ENCODE measurements at regions not wholly inside any gene's neighbourhood (a gene's known extent, or its start where the extent isn't known, plus 50 kb on each side); places are given as distances from the start of the nearest gene placed in this dataset.

- Mint-ChIP-seq H3K4me3 (peak overlapping the region; percentile 73), H3K27ac (peak overlapping the region; percentile 90)
Observed at GRCh38 chr15:31473385-31474058, 146.9 kb downstream of the KLF13 start.

GRCh38 chr15:31474059-31474868, 147.6 kb downstream of the KLF13 start:
- intact Hi-C loops (cut with micrococcal nuclease): loop anchor here (5.0 kb wide), 1 partner anchor 482 kb away; the partner anchor contains the start of gene MTMR10
- Mint-ChIP-seq H3K27me3 (no peaks in the 10 kb centered on the region), H3K36me3 (ENCODE audit: low read depth) (peaks cover 35% of the 10 kb centered on the region), H3K4me1 (peaks cover 45% of the 10 kb centered on the region), H3K27ac (peak overlapping the region; percentile 90), H3K4me3 (peak overlapping the region; percentile 73), H3K9me3 (peaks cover 4% of the 10 kb centered on the region)
- DNase-seq: peak; percentile 76

More at GRCh38 chr15:31473385-31474058, 146.9 kb downstream of the KLF13 start:
- DNase-seq: peak; percentile 62
- Mint-ChIP-seq H3K36me3 (ENCODE audit: low read depth) (peaks cover 31% of the 10 kb centered on the region), H3K4me1 (peaks cover 39% of the 10 kb centered on the region), H3K9me3 (peaks cover 4% of the 10 kb centered on the region), H3K27me3 (no peaks in the 10 kb centered on the region)
- intact Hi-C loops (cut with micrococcal nuclease): loop anchor here (1.0 to 5.0 kb wide), 4 partner anchors 10 to 481 kb away; partner anchors contain the start of gene MTMR10

DNA sequence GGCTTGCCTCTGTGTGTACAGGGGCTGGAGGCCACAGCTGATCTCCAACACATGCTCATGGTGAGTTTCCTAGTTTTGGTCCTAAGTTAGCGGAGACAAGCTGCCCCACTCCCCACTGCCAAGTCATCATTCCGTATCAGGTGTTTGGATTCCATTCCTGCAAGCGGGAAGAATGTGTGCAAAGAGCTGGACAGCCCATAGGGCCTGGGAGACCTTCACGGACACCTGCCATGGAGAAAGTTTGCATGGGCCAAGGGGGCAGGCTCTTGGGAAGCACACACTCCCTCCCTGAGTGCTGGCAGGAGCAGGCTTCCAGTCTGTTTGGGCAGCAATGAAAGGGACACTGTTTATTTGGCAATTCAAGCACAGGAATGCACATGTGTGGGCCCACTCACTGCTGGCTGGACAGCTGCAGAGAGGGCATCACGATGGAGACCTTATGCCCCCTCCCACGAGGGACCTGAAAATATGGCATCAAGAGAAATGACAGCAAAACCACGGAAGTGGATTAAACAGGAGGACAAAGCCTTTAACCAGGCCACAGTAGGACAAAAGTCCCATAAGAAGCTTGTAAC, 149.7 kb downstream of the KLF13 start:
- Mint-ChIP-seq H3K9me3 (peaks cover 4% of the 10 kb centered on the region), H3K4me1 (peaks cover 51% of the 10 kb centered on the region), H3K27ac (no peak overlapping the region), H3K4me3 (no peak overlapping the region), H3K36me3 (ENCODE audit: low read depth) (peaks cover 47% of the 10 kb centered on the region), H3K27me3 (no peaks in the 10 kb centered on the region)
- DNase-seq: no peak
- intact Hi-C loops (cut with micrococcal nuclease): no loop called here

DNA sequence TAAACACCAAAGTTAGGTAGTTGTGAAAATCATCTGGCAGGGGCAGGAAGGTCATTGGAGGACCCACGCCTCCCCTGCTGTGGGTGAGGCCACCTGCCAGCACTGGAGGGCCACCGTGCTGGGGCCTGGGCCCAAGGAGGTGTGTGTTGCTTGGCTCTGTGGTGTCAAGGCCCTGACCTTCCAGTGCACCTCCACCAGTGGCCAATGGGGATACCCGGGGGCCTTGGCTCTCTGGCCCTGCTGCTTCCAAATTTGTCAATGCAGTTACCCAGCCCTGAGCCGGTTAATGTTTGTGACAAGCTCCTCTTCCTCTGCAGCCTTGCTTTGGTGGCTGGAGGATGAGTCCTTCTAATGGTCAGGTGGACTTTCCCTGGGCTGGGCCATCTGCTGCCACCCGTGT, 150.2 kb downstream of the KLF13 start:
- Mint-ChIP-seq H3K9me3 (peaks cover 4% of the 10 kb centered on the region), H3K36me3 (ENCODE audit: low read depth) (peaks cover 52% of the 10 kb centered on the region), H3K4me1 (peaks cover 53% of the 10 kb centered on the region), H3K4me3 (no peak overlapping the region), H3K27ac (no peak overlapping the region), H3K27me3 (no peaks in the 10 kb centered on the region)
- DNase-seq: no peak
- intact Hi-C loops (cut with micrococcal nuclease): no loop called here

DNA sequence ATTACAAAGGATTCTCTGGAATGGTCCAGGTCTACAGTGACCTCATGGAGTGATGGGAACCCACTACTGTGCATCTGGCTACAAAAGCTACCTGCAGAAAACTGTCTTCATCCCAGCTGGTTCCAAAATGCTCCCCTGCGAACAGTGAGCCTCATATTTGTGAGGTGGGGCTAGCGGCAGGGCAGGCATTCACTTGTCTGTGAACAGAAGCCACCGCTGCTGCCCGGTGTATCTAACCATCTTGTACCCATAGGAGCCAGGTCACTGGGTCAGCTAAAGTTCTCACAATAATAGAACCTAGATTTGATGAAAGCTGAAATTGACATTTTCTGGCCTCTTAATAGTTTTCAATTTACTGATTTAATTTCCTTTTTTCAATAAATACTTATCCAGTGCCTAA, 150.7 kb downstream of the KLF13 start:
- DNase-seq: no peak
- Mint-ChIP-seq H3K36me3 (ENCODE audit: low read depth) (peaks cover 57% of the 10 kb centered on the region), H3K27me3 (no peaks in the 10 kb centered on the region), H3K4me1 (peaks cover 53% of the 10 kb centered on the region), H3K4me3 (no peak overlapping the region), H3K9me3 (peaks cover 4% of the 10 kb centered on the region), H3K27ac (no peak overlapping the region)
- intact Hi-C loops (cut with micrococcal nuclease): no loop called here

DNA sequence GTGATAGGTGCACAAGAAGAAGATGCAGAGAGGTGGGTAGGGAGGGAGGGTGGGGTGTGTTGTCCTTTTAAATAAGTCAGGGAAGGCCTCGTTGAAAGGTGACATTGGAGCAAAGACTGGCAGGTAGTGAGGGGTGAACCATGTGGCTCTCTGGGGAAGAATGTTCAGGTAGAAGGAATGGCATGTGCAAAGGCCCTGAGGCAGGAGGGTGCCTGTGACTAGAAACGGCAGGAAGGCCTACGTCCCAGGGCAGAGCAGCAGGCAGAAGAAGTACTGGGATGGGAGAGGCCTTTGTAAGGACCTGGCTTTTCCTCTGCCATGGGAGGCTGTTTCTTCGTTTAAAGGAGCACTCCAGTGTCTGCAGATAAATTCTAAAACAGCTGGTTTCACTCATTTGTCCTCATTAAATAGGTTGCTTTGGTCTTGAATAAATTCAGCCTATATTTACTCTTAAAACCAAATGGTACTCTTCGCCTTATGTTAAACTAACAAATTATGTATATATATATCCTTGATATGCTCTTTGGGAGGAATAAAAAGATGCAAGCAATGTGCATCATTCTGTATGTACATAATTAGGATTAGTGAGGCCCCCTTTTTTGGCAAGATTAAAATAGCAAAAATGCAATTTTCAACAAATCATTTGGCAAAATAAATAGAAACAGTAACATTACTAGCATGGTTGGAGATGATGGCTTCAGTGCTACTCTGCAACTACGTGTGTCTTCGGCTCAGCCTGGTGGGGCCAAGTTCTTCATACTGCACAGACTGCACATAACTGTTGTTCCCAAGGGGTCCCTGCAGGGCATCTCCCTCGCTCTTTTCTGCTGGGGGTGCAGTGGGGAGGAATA, 151.4 kb downstream of the KLF13 start:
- DNase-seq: no peak
- intact Hi-C loops (cut with micrococcal nuclease): no loop called here
- no peak overlapping the region for H3K27ac Mint-ChIP-seq
- peaks cover 62% of the 10 kb centered on the region for H3K36me3 Mint-ChIP-seq (ENCODE audit: low read depth)
- no peaks in the 10 kb centered on the region for H3K27me3 Mint-ChIP-seq
- H3K4me3 Mint-ChIP-seq: no peak overlapping the region
- peaks cover 4% of the 10 kb centered on the region for H3K9me3 Mint-ChIP-seq
- peaks cover 49% of the 10 kb centered on the region for H3K4me1 Mint-ChIP-seq

- Mint-ChIP-seq H3K36me3 (ENCODE audit: low read depth) (peaks cover 62% of the 10 kb centered on the region), H3K27me3 (no peaks in the 10 kb centered on the region), H3K9me3 (peaks cover 4% of the 10 kb centered on the region), H3K4me3 (no peak overlapping the region), H3K27ac (no peak overlapping the region), H3K4me1 (peaks cover 43% of the 10 kb centered on the region)
- no peak for DNase-seq
- intact Hi-C loops (cut with micrococcal nuclease): no loop called here
Observed at GRCh38 chr15:31478702-31479221, 152.1 kb downstream of the KLF13 start.

GRCh38 chr15:31480356-31481025, 153.9 kb downstream of the KLF13 start:
- peaks cover 46% of the 10 kb centered on the region for H3K4me1 Mint-ChIP-seq
- no peaks in the 10 kb centered on the region for H3K9me3 Mint-ChIP-seq
- DNase-seq: no peak
- peaks cover 66% of the 10 kb centered on the region for H3K36me3 Mint-ChIP-seq (ENCODE audit: low read depth)
- intact Hi-C loops (cut with micrococcal nuclease): no loop called here
- H3K4me3 Mint-ChIP-seq: peak overlapping the region; percentile 59
- peak overlapping the region; percentile 48 for H3K27ac Mint-ChIP-seq
- H3K27me3 Mint-ChIP-seq: no peaks in the 10 kb centered on the region

DNA sequence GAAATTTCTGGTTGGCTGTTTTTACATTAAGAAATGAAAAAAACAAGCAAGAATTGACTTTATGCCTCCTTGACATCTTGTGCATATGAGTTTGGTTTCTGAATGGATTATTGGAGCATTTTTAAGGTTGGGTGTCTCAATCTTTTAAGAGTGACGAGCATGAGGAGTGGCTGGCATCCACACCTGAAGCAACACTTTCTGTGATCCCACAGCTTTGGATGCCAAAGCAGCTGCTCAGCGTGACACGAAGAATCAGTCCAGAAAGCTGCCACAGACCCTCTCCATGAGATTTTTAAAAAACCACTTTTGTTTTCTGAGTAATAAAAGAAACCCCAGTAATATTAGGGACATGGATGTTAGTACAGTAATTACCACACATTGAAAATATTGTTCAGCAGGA, 154.5 kb downstream of the KLF13 start:
- H3K9me3 Mint-ChIP-seq: no peaks in the 10 kb centered on the region
- peaks cover 48% of the 10 kb centered on the region for H3K4me1 Mint-ChIP-seq
- intact Hi-C loops (cut with micrococcal nuclease): no loop called here
- H3K36me3 Mint-ChIP-seq (ENCODE audit: low read depth): peaks cover 65% of the 10 kb centered on the region
- peak overlapping the region; percentile 48 for H3K4me3 Mint-ChIP-seq
- DNase-seq: no peak
- H3K27me3 Mint-ChIP-seq: no peaks in the 10 kb centered on the region
- H3K27ac Mint-ChIP-seq: no peak overlapping the region

DNA sequence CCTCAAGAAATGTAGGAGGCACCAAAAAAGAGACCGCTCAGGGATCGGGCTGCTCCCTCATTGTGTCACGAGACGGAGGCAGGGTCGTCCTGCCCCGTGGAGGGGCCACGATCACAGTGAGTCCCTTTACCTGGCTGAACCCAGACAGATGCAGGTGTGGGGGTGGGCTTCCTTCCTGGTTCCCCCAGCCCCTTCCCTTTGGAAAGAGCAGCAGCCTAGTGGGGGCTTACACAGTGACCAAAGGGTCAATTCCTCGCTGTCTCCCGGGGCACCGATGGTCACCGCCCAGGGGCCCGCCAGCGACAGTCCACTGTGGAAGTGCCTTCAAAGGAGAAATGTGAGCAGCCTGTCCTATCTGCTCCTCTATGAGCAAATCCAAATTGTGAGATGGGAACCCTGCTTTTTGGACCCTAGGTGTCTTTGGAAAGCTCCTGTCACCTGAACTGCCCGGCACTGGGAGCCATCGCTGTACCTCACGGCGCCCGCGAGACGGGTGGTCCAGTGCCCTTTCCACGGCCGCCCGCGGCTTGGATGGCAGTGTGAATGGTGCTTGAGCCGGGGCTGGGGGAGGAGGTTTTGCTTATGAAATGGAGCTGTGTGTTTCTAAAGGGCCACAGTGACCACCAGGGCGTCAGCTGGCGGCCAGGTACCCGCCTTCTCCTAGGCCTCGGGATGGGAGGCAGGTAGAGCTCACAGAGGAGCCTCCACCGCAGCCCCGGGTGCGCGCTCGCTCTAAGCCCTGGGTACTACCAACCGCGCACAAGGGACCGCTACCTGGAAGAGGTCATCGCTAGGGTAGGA, 155.7 kb downstream of the KLF13 start:
- no peak for DNase-seq
- no peaks in the 10 kb centered on the region for H3K27me3 Mint-ChIP-seq
- H3K9me3 Mint-ChIP-seq: no peaks in the 10 kb centered on the region
- peak overlapping the region; percentile 98 for H3K27ac Mint-ChIP-seq
- H3K4me3 Mint-ChIP-seq: peak overlapping the region; percentile 95
- peaks cover 57% of the 10 kb centered on the region for H3K4me1 Mint-ChIP-seq
- intact Hi-C loops (cut with micrococcal nuclease): no loop called here
- peaks cover 59% of the 10 kb centered on the region for H3K36me3 Mint-ChIP-seq (ENCODE audit: low read depth)

GRCh38 chr15:31483053-31483985, 156.7 kb downstream of the KLF13 start:
- peak; percentile 85 for DNase-seq
- no peaks in the 10 kb centered on the region for H3K9me3 Mint-ChIP-seq
- peak overlapping the region; percentile 98 for H3K27ac Mint-ChIP-seq
- intact Hi-C loops (cut with micrococcal nuclease): loop anchor here (1.0 kb wide), 1 partner anchor 10 kb away; no protein-coding TSS in a partner anchor
- H3K4me1 Mint-ChIP-seq: peaks cover 66% of the 10 kb centered on the region
- peaks cover 52% of the 10 kb centered on the region for H3K36me3 Mint-ChIP-seq (ENCODE audit: low read depth)
- no peaks in the 10 kb centered on the region for H3K27me3 Mint-ChIP-seq
- peak overlapping the region; percentile 95 for H3K4me3 Mint-ChIP-seq

All from activated CD4-positive, alpha-beta T cell treated with anti-CD3 and anti-CD28 coated beads, Interleukin-2, amount 10 ng/mL, durations not matched to agents 24 days and 14 days (primary cell).